K562 (cell line): ENCODE measurements at regions not wholly inside any gene's neighbourhood (a gene's known extent, or its start where the extent isn't known, plus 50 kb on each side); places are given as distances from the start of the nearest gene placed in this dataset.

Source experiments
- ATAC-seq: fragments of 200-7000 bp; cut with Tn5 transposase; 3 replicates; pipeline ENCODE4 v1.9.1; 2020; ENCODE audit warnings: moderate library complexity
- BruUV-seq: library from RNA; stranded (reverse); fragments of 400-500 nt; replicated peaks from 2 replicates; lab custom pipeline; 2021; lab: Mats Ljungman, UMichigan
- CTCF ChIA-PET: fragments of 300-600 bp; formaldehyde crosslinking; extraction: SDS; loops from one replicate; lab custom pipeline; 2021; ENCODE audit warnings: low intra/inter-chr PET ratio; lab: Yijun Ruan, JAX
- POLR2A ChIA-PET: fragments of 300-600, 350-650 bp; sonication (Branson Sonifier 250); formaldehyde crosslinking; extraction: SDS; loops from one replicate; lab custom pipeline; 2021; ENCODE audit warnings: antibody characterized with exemption, inconsistent platforms; lab: Yijun Ruan, JAX
- DNase-seq, 4 experiments: peaks; one replicate each; pipeline versions ENCODE4 v3.0.0 to v3.0.0-alpha.2; 2011 to 2018; ENCODE audit warnings: low spot score in 3 of 4, mixed read lengths in 3 of 4; ENCODE audit errors: extremely low read depth in 1 of 4
- FAIRE-seq: peaks from 2 replicates; lab custom pipeline; 2011; peaks lifted over from hg19 to GRCh38; lab: Jason Lieb, UNC
- H2AFZ ChIP-seq: 2 replicates; pipeline ENCODE4 v1.6.0; 2011; ENCODE audit warnings: low read depth, low read length, control low read depth, inconsistent platforms
- H3K27ac ChIP-seq: fragments of 200-600 bp; 3 replicates; pipeline ENCODE4 v1.8.0; 2011; ENCODE audit warnings: low read depth, mild to moderate bottlenecking, control low read depth, inconsistent platforms, low read length, moderate library complexity, mixed read lengths; ENCODE audit errors: extremely low read depth
- H3K27me3 ChIP-seq, 2 experiments: fragments of 300-600 bp in 1 of 2; 2 replicates in 1 of 2; 3 replicates in 1 of 2; pipeline versions ENCODE4 v1.6.0 to v1.8.0; 2011; ENCODE audit warnings: inconsistent platforms in 2 of 2, low read length in 2 of 2, mild to moderate bottlenecking in 1 of 2, mixed read lengths in 1 of 2, moderate library complexity in 1 of 2; ENCODE audit not compliant: control insufficient read depth in 2 of 2, insufficient read depth in 2 of 2
- H3K36me3 ChIP-seq: fragments of 300-600 bp; 3 replicates; pipeline ENCODE4 v1.8.0; 2011; ENCODE audit warnings: mild to moderate bottlenecking, low read length, inconsistent platforms; ENCODE audit not compliant: control insufficient read depth, insufficient read depth
- H3K4me1 ChIP-seq, 2 experiments: fragments of 200-600 bp in 1 of 2; replicated peaks in 1 of 2; 2 replicates in 1 of 2; 3 replicates in 1 of 2; pipeline versions ENCODE4 v1.5.1 to v1.8.0; 2011; ENCODE audit warnings: inconsistent platforms in 2 of 2, low read length in 2 of 2, mild to moderate bottlenecking in 1 of 2, mixed read lengths in 1 of 2, moderate library complexity in 1 of 2; ENCODE audit not compliant: control insufficient read depth in 2 of 2, insufficient read depth in 2 of 2
- H3K4me2 ChIP-seq: 2 replicates; pipeline ENCODE4 v1.6.1; 2011; ENCODE audit warnings: low read length, control low read depth, inconsistent platforms, mixed read lengths; ENCODE audit not compliant: insufficient read depth
- H3K4me3 ChIP-seq: fragments of 200-600 bp; sonication (generic), shearing (Covaris generic); 2 replicates; pipeline ENCODE4 v1.5.1; 2016; ENCODE audit warnings: control low read depth, inconsistent platforms
- H3K79me2 ChIP-seq: fragments of 200-600 bp; 3 replicates; pipeline ENCODE4 v1.8.0; 2011; ENCODE audit warnings: low read length, inconsistent platforms; ENCODE audit not compliant: control insufficient read depth, insufficient read depth
- H3K9ac ChIP-seq, 2 experiments: 2 replicates each; pipeline versions ENCODE4 v1.6.0 to v1.6.1; 2011; ENCODE audit warnings: low read depth in 2 of 2, low read length in 2 of 2, control low read depth in 1 of 2, inconsistent platforms in 1 of 2, mild to moderate bottlenecking in 1 of 2, mixed read lengths in 1 of 2; ENCODE audit not compliant: insufficient read depth in 1 of 2
- H3K9me1 ChIP-seq: one replicate; pipeline ENCODE4 v1.6.0; 2011; ENCODE audit warnings: inconsistent platforms, mild to moderate bottlenecking, low read length, moderate library complexity; ENCODE audit not compliant: control insufficient read depth, insufficient read depth
- H3K9me3 ChIP-seq: replicated peaks from 2 replicates; pipeline ENCODE4 v1.5.1; 2011; ENCODE audit warnings: low read depth, low read length, inconsistent platforms; ENCODE audit not compliant: control insufficient read depth, insufficient read depth
- H4K20me1 ChIP-seq: replicated peaks from 2 replicates; pipeline ENCODE4 v1.6.1; 2011; ENCODE audit warnings: low read length, inconsistent platforms, mixed read lengths; ENCODE audit not compliant: control insufficient read depth, insufficient read depth
- CREM ChIP-seq: IDR thresholded peaks from 2 replicates; pipeline ENCODE4 v1.6.1; 2014; ENCODE audit warnings: antibody characterized with exemption, low read depth
- DNMT1 ChIP-seq: fragments of 450-650 bp; IDR thresholded peaks from 2 replicates; pipeline ENCODE4 v1.6.1; 2016; ENCODE audit warnings: antibody characterized with exemption, mild to moderate bottlenecking
- KDM2B ChIP-seq: fragments of 250-450 bp; sonication (Bioruptor Pico); IDR thresholded peaks from 2 replicates; pipeline ENCODE4 v1.8.0; 2021; ENCODE audit warnings: mild to moderate bottlenecking, moderate library complexity
- NFE2L1 ChIP-seq: fragments of 450-650 bp; IDR thresholded peaks from 2 replicates; pipeline ENCODE4 v1.6.1; 2016; ENCODE audit warnings: missing genetic modification characterization, low read depth, mild to moderate bottlenecking, missing compliant biosample characterization, moderate library complexity, borderline replicate concordance
- NR1H2 ChIP-seq: sonication (generic); formaldehyde crosslinking; IDR thresholded peaks from 2 replicates; pipeline ENCODE4 v1.4.0; 2020; ENCODE audit warnings: mild to moderate bottlenecking, missing genetic modification reagents
- RBM34 ChIP-seq: fragments of 200-400 bp; formaldehyde crosslinking; IDR thresholded peaks from 2 replicates; pipeline ENCODE4 v1.6.1; 2018; ENCODE audit warnings: low read length, borderline replicate concordance; ENCODE audit not compliant: insufficient read depth
- TAL1 ChIP-seq: fragments of 450-650 bp; IDR thresholded peaks from 2 replicates; pipeline ENCODE4 v1.6.1; 2016; ENCODE audit warnings: mild to moderate bottlenecking
- WGBS: fragments of 100-300 bp; shearing (Covaris generic); methylation state at CpG from one replicate; pipeline ENCODE4 v1.1.6; 2016; ENCODE audit warnings: low coverage, mixed read lengths; ENCODE audit not compliant: insufficient coverage; ENCODE audit errors: missing lambda C conversion rate; 5-methylcytosine and 5-hydroxymethylcytosine counted together
- in situ Hi-C: fragments of 300-500 bp; cut with MboI; formaldehyde crosslinking; loops from 4 replicates; pipeline ENCODE4 v1.15.0; 2018; ENCODE audit warnings: inconsistent platforms, mixed read lengths
- intact Hi-C: fragments of 100-400 bp; cut with micrococcal nuclease; formaldehyde crosslinking; loops from 2 replicates; pipeline ENCODE4 v1.14.2; 2022
- TF ChIP-seq, protein P1 (sequence below): fragments of 250-450 bp; sonication (Bioruptor Pico); IDR thresholded peaks from 2 replicates; pipeline ENCODE4 v1.8.0; 2022; ENCODE audit warnings: inconsistent platforms

DNA sequence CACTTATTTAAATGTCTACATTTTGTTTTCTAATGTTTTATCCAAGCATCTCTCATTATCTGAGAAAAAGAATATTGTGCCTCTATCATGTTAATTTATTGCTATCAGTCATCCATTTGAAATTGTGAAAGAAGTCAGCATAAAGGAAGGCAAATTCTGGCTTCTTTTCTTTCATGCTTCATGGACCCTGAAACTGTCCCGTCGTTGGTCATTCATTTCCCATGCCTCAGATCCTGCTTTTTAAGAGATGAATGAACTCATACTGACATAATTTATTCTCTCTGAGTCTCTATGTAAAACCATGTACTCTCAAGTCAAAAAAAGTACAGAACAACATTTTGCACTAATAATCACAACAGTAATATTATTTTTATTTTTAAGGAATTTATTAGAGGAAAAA is 2512.0 kb downstream of the PCDH9 start (continued):
- no peak for TF ChIP-seq RBM34

DNA sequence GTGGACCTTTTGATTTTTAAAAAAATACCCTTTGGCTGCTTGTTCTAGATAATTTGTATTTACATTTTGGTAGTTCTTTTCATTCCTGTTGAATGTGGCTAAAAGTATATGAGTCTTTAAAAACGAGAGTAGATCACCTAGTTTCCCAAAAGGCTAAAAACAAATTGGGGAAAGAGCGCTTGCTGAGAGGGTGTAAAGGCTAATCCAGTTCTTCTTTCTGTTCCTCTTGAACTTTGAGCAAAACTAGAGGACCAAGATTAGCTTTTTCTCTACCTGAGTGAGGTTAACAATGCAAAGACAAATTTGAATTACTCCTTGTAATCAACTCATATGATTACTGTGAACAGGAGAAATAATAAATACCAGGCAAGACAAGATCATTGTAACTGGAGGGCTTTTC is 2513.2 kb downstream of the PCDH9 start:
- no peaks in the 10 kb centered on the region for H4K20me1 ChIP-seq
- no peaks in the 10 kb centered on the region for H3K27me3 ChIP-seq
- no peaks in the 10 kb centered on the region for H3K9me1 ChIP-seq
- BruUV-seq, result no TSS peak
- no peak for DNase-seq
- ATAC-seq, result no peak
- no peaks in the 10 kb centered on the region for H3K4me1 ChIP-seq
- ChIA-PET CTCF (no interaction called here), POLR2A (no interaction called here)
- in situ Hi-C loops (no loop called here), intact Hi-C loops (no loop called here)
- no peak overlapping the region for H3K4me3 ChIP-seq
- no peaks in the 10 kb centered on the region for H3K79me2 ChIP-seq
- H3K9me3 ChIP-seq, result no peaks in the 10 kb centered on the region
- no peak for FAIRE-seq
- no peaks in the 10 kb centered on the region for H3K36me3 ChIP-seq
- TF ChIP-seq DNMT1 (no peak), TAL1 (no peak)
- no peak overlapping the region for H3K4me2 ChIP-seq
- H3K27ac ChIP-seq, result no peak overlapping the region
- no peak overlapping the region for H3K9ac ChIP-seq
- H2AFZ ChIP-seq, result no peak overlapping the region
- WGBS, result 0% methylated on average over 2 of the region's 2 CpGs

DNA sequence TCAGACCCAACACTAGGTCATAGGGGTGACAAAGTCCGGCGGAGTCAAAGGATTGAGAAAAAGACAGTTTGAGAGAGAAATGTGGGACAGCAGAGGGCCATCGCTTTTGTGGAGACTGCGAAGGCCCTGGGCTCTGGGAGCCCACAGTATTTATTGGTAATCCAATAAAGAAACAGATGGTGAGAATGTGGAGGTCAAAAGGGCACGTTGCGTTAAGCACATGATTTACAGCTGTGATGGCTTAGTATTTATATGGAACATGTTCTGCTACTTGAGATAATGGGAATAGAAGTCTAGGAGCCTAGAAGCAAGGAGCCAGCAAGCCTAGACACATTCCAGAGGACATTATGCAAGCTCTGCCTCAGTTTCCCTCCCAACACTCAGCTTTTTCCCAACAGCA is 2521.1 kb downstream of the PCDH9 start:
- FAIRE-seq (no peak), DNase-seq (no peak), ATAC-seq (no peak)
- 0% methylated on average over 6 of the region's 6 CpGs for WGBS
- ChIA-PET CTCF (no interaction called here), POLR2A (no interaction called here)
- H3K4me2 ChIP-seq, result no peak overlapping the region
- no peak overlapping the region for H3K4me3 ChIP-seq
- H3K27me3 ChIP-seq, result no peaks in the 10 kb centered on the region
- H3K27ac ChIP-seq, result no peak overlapping the region
- H3K36me3 ChIP-seq, result no peaks in the 10 kb centered on the region
- H2AFZ ChIP-seq, result no peak overlapping the region
- H3K79me2 ChIP-seq, result no peaks in the 10 kb centered on the region
- no peaks in the 10 kb centered on the region for H3K9me3 ChIP-seq
- H3K4me1 ChIP-seq, result no peaks in the 10 kb centered on the region
- no peak overlapping the region for H3K9ac ChIP-seq
- in situ Hi-C loops (no loop called here), intact Hi-C loops (no loop called here)
- no peaks in the 10 kb centered on the region for H3K9me1 ChIP-seq
- H4K20me1 ChIP-seq, result no peaks in the 10 kb centered on the region
- no TSS peak for BruUV-seq
- TF ChIP-seq NFE2L1 (tag), result no peak
- TF ChIP-seq NR1H2 (CRISPR knock-in tag), result no peak
- no peak for TF ChIP-seq CREM
- TF ChIP-seq, protein P1, sequence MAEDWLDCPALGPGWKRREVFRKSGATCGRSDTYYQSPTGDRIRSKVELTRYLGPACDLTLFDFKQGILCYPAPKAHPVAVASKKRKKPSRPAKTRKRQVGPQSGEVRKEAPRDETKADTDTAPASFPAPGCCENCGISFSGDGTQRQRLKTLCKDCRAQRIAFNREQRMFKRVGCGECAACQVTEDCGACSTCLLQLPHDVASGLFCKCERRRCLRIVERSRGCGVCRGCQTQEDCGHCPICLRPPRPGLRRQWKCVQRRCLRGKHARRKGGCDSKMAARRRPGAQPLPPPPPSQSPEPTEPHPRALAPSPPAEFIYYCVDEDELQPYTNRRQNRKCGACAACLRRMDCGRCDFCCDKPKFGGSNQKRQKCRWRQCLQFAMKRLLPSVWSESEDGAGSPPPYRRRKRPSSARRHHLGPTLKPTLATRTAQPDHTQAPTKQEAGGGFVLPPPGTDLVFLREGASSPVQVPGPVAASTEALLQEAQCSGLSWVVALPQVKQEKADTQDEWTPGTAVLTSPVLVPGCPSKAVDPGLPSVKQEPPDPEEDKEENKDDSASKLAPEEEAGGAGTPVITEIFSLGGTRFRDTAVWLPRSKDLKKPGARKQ, result no peak
- TF ChIP-seq KDM2B (CRISPR knock-in tag), result no peak
